ENCODE measurements at regions not wholly inside any gene's neighbourhood (a gene's known extent, or its start where the extent isn't known, plus 50 kb on each side); places are given as distances from the start of the nearest gene placed in this dataset.
"Not testable (repeated sequence)": the region's sequence is repeated elsewhere in the genome, so short reads cannot be mapped to it uniquely, and the experiment has no call there.

DNA sequence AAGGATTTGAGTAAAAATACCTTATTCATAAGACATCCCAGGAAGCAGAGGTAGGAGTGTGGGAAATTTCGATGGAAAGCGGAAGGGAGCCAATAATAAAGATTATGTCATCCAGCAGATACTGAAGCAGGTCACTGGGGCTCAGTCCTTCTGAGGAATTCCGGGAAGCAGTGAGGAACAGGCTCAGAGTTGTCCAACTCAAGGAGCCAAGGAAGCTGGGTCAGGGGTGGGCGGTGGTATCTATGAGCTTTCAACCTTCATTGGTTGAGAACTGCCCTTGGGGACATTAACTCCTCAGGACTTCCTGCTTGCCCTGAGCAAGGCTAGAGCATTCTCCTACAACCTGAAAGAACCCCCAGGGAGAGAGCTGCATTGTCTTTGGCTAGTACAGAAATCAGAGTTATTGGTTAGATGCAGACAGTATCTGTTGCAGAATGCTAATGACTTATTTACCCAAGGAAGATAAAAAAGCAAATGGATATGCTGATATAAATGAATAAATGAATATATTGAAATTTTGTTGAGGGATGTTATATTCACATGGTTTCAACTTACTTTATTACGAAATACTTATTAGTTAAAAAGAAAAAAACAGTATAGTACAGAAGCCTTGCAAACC is 68.2 kb downstream of the DMP1 start:
- Histone ChIP-seq H3K9me2 (ENCODE audit: insufficient read depth, low read length) (no peaks in the 10 kb centered on the region), H3K4me1 (ENCODE audit: insufficient read depth, low read length, poor library complexity, severe bottlenecking) (no peaks in the 10 kb centered on the region), H4K20me1 (ENCODE audit: insufficient read depth, low read length) (no peaks in the 10 kb centered on the region), H3K4me2 (ENCODE audit: low read length) (no peak overlapping the region), H3K79me2 (ENCODE audit: insufficient read depth, low read depth, low read length) (no peaks in the 10 kb centered on the region), H3K36me3 (ENCODE audit: insufficient read depth, low read length) (no peaks in the 10 kb centered on the region), H2AFZ (ENCODE audit: low read length) (no peak overlapping the region), H3K4me3 (ENCODE audit: low read depth, low read length, poor library complexity, severe bottlenecking) (no peak overlapping the region), H3K9me3 (ENCODE audit: low read length) (no peaks in the 10 kb centered on the region), H3K27ac (ENCODE audit: low read depth, low read length, poor library complexity, severe bottlenecking) (no peak overlapping the region)
- CTCF ChIA-PET (ENCODE audit: unreplicated experiment): no interaction called here
- POLR2A ChIA-PET: no interaction called here
- TF ChIP-seq CTCF (conservative IDR thresholded peaks at IDR 0.05; ENCODE audit: low read length) (no peak), EZH2phosphoT487 (IDR thresholded peaks at IDR 0.05; ENCODE audit: borderline replicate concordance, low read depth, low read length) (no peak)
- intact Hi-C loops (cut with micrococcal nuclease; ENCODE audit: unreplicated experiment): no loop called here
- no TSS peak for BruUV-seq (replicated peaks)
- no peak for DNase-seq (ENCODE audit: low spot score)

GRCh38 chr4:87720094-87720691 is 70.1 kb downstream of the DMP1 start:
- POLR2A ChIA-PET: no interaction called here
- no peak for DNase-seq (ENCODE audit: low spot score)
- no peaks in the 10 kb centered on the region for H3K79me2 ChIP-seq (ENCODE audit: insufficient read depth, low read depth, low read length)
- H3K36me3 ChIP-seq (ENCODE audit: insufficient read depth, low read length): no peaks in the 10 kb centered on the region
- H2AFZ ChIP-seq (ENCODE audit: low read length): no peak overlapping the region
- intact Hi-C loops (cut with micrococcal nuclease; ENCODE audit: unreplicated experiment): no loop called here
- no peaks in the 10 kb centered on the region for H3K4me1 ChIP-seq (ENCODE audit: insufficient read depth, low read length, poor library complexity, severe bottlenecking)
- H3K4me3 ChIP-seq (ENCODE audit: low read depth, low read length, poor library complexity, severe bottlenecking): no peak overlapping the region
- BruUV-seq (replicated peaks): no TSS peak
- no peaks in the 10 kb centered on the region for H4K20me1 ChIP-seq (ENCODE audit: insufficient read depth, low read length)
- H3K27ac ChIP-seq (ENCODE audit: low read depth, low read length, poor library complexity, severe bottlenecking): no peak overlapping the region
- H3K9me2 ChIP-seq (ENCODE audit: insufficient read depth, low read length): no peaks in the 10 kb centered on the region
- TF ChIP-seq EZH2phosphoT487 (IDR thresholded peaks at IDR 0.05; ENCODE audit: borderline replicate concordance, low read depth, low read length) (no peak), CTCF (conservative IDR thresholded peaks at IDR 0.05; ENCODE audit: low read length) (no peak)
- H3K9me3 ChIP-seq (ENCODE audit: low read length): no peaks in the 10 kb centered on the region
- CTCF ChIA-PET (ENCODE audit: unreplicated experiment): no interaction called here
- no peak overlapping the region for H3K4me2 ChIP-seq (ENCODE audit: low read length)

DNA sequence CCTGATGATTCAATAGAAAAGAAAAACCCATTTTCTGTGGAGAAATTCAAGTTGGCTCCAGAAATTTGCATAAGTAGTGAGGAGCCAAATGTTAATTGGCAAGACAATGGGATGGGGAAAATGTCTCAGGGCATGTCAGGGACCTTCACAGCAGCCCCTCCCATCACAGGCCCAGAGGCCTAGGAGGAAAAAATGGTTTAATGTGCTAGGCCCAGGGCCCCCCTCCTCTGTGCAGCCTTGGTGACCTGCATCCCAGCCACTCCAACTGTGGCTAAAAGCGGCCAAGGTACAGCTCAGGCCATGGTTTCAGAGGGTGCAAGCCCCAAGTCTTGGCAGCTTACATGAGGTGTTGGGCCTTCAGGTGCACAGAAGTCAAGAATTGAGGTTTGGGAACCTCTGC is 74.1 kb upstream of the IBSP start:
- H3K79me2 ChIP-seq (ENCODE audit: insufficient read depth, low read depth, low read length); H2AFZ ChIP-seq (ENCODE audit: low read length); POLR2A ChIA-PET; H3K4me1 ChIP-seq (ENCODE audit: insufficient read depth, low read length, poor library complexity, severe bottlenecking); H4K20me1 ChIP-seq (ENCODE audit: insufficient read depth, low read length); H3K27ac ChIP-seq (ENCODE audit: low read depth, low read length, poor library complexity, severe bottlenecking); DNase-seq (ENCODE audit: low spot score); H3K9me2 ChIP-seq (ENCODE audit: insufficient read depth, low read length); H3K4me3 ChIP-seq (ENCODE audit: low read depth, low read length, poor library complexity, severe bottlenecking); CTCF ChIA-PET (ENCODE audit: unreplicated experiment); BruUV-seq (replicated peaks); H3K9me3 ChIP-seq (ENCODE audit: low read length); H3K4me2 ChIP-seq (ENCODE audit: low read length); H3K36me3 ChIP-seq (ENCODE audit: insufficient read depth, low read length): not testable (repeated sequence)
- intact Hi-C loops (cut with micrococcal nuclease; ENCODE audit: unreplicated experiment): loop anchor here (2.0 kb wide), 1 partner anchor 20 kb away; no protein-coding TSS in a partner anchor

Measured in OCI-LY7 (cell line).